ENCODE measurements at regions not wholly inside any gene's neighbourhood (a gene's known extent, or its start where the extent isn't known, plus 50 kb on each side); places are given as distances from the start of the nearest gene placed in this dataset.

GRCh38 chr22:27435844-27436576, 365.5 kb downstream of the MN1 start:
- H3K4me2 ChIP-seq (ENCODE audit: insufficient read depth, low read length, poor library complexity, severe bottlenecking), result no peak overlapping the region
- H3K27ac ChIP-seq (replicated peaks; ENCODE audit: low read length), result peak overlapping the region; percentile 54
- no peak overlapping the region for H3K23ac ChIP-seq (ENCODE audit: low read depth, low read length, poor library complexity)
- no peak overlapping the region for H3K14ac ChIP-seq (ENCODE audit: low read length)
- peak overlapping the region; percentile 42 for H2AK5ac ChIP-seq (ENCODE audit: low read depth, low read length)
- no peak overlapping the region for H3K9ac ChIP-seq (ENCODE audit: low read depth, low read length, poor library complexity)
- peak overlapping the region; percentile 28 for H2BK5ac ChIP-seq (ENCODE audit: low read length)
- no CpG with 5 or more reads among the region's 19 CpGs for WGBS, 2 donors (ENCODE audit: extremely low coverage in 2 of 2, insufficient read length in 2 of 2, insufficient replicate concordance in 1 of 2)
- no peak overlapping the region for H4K91ac ChIP-seq (ENCODE audit: low read depth, low read length, poor library complexity)
- H2BK15ac ChIP-seq (ENCODE audit: low read length), result peak overlapping the region; percentile 45
- H4K8ac ChIP-seq (ENCODE audit: low read depth, low read length), result no peak overlapping the region
- peaks cover 3 to 7% of the 10 kb centered on the region in 2 donors for H3K9me3 ChIP-seq (replicated peaks in 1 of 2; ENCODE audit: control insufficient read depth in 2 of 2, insufficient read depth in 1 of 2, low read depth in 1 of 2, low read length in 2 of 2)
- no peak overlapping the region for H3K4ac ChIP-seq (ENCODE audit: low read length)
- peak; percentile 45 for DNase-seq (ENCODE audit: low spot score)
- no peaks in the 10 kb centered on the region for H3K27me3 ChIP-seq (ENCODE audit: control insufficient read depth in 3 of 3, insufficient read depth in 3 of 3, low read depth in 1 of 3, low read length in 3 of 3)
- H3K36me3 ChIP-seq (replicated peaks in 1 of 2; ENCODE audit: control insufficient read depth in 2 of 2, insufficient read depth in 2 of 2, low read length in 2 of 2), result no peaks in the 10 kb centered on the region
- H3K4me3 ChIP-seq (ENCODE audit: low read length in 2 of 2), result peak overlapping the region in 1 of 2 donors; percentile 27
- no peaks in the 10 kb centered on the region for H3K79me1 ChIP-seq (ENCODE audit: low read depth, low read length)
- peak overlapping the region; percentile 87 for H2BK12ac ChIP-seq (ENCODE audit: low read length)
- peak overlapping the region; percentile 84 for H3K18ac ChIP-seq (ENCODE audit: low read length)
- peaks cover 31 to 54% of the 10 kb centered on the region in 2 donors for H3K4me1 ChIP-seq (ENCODE audit: control insufficient read depth in 2 of 2, insufficient read depth in 1 of 2, low read depth in 1 of 2, low read length in 2 of 2)
- H2AFZ ChIP-seq (ENCODE audit: low read length), result peak overlapping the region; percentile 61
- H2BK120ac ChIP-seq (ENCODE audit: low read depth, low read length), result no peak overlapping the region

- Histone ChIP-seq H3K9me3 (replicated peaks in 1 of 2; ENCODE audit: control insufficient read depth in 2 of 2, insufficient read depth in 1 of 2, low read depth in 1 of 2, low read length in 2 of 2) (peaks cover 3 to 4% of the 10 kb centered on the region in 2 donors), H3K4me3 (ENCODE audit: low read length in 2 of 2) (peak overlapping the region in 1 of 2 donors; percentile 27), H2BK5ac (ENCODE audit: low read length) (no peak overlapping the region), H3K27me3 (ENCODE audit: control insufficient read depth in 3 of 3, insufficient read depth in 3 of 3, low read depth in 1 of 3, low read length in 3 of 3) (no peaks in the 10 kb centered on the region), H2AFZ (ENCODE audit: low read length) (peak overlapping the region; percentile 48), H3K4ac (ENCODE audit: low read length) (no peak overlapping the region), H3K79me1 (ENCODE audit: low read depth, low read length) (no peaks in the 10 kb centered on the region), H3K4me2 (ENCODE audit: insufficient read depth, low read length, poor library complexity, severe bottlenecking) (no peak overlapping the region), H2BK12ac (ENCODE audit: low read length) (peak overlapping the region; percentile 75), H2BK120ac (ENCODE audit: low read depth, low read length) (no peak overlapping the region), H3K14ac (ENCODE audit: low read length) (no peak overlapping the region), H3K4me1 (ENCODE audit: control insufficient read depth in 2 of 2, insufficient read depth in 1 of 2, low read depth in 1 of 2, low read length in 2 of 2) (peaks cover 32 to 57% of the 10 kb centered on the region in 2 donors), H4K91ac (ENCODE audit: low read depth, low read length, poor library complexity) (no peak overlapping the region), H4K8ac (ENCODE audit: low read depth, low read length) (no peak overlapping the region), H2BK15ac (ENCODE audit: low read length) (peak overlapping the region; percentile 45), H3K36me3 (replicated peaks in 1 of 2; ENCODE audit: control insufficient read depth in 2 of 2, insufficient read depth in 2 of 2, low read length in 2 of 2) (no peaks in the 10 kb centered on the region), H3K23ac (ENCODE audit: low read depth, low read length, poor library complexity) (no peak overlapping the region), H2AK5ac (ENCODE audit: low read depth, low read length) (peak overlapping the region; percentile 30), H3K9ac (ENCODE audit: low read depth, low read length, poor library complexity) (no peak overlapping the region), H3K27ac (replicated peaks; ENCODE audit: low read length) (peak overlapping the region; percentile 20), H3K18ac (ENCODE audit: low read length) (peak overlapping the region; percentile 80)
- no CpG with 5 or more reads among the region's 7 CpGs for WGBS, 2 donors (ENCODE audit: extremely low coverage in 2 of 2, insufficient read length in 2 of 2, insufficient replicate concordance in 1 of 2)
- no peak for DNase-seq (ENCODE audit: low spot score)
Measured at GRCh38 chr22:27436591-27436990, 365.0 kb downstream of the MN1 start.

- Histone ChIP-seq H2BK120ac (ENCODE audit: low read depth, low read length) (peak overlapping the region; percentile 8), H3K9ac (ENCODE audit: low read depth, low read length, poor library complexity) (no peak overlapping the region), H2BK12ac (ENCODE audit: low read length) (peak overlapping the region; percentile 36), H4K8ac (ENCODE audit: low read depth, low read length) (no peak overlapping the region), H3K79me1 (ENCODE audit: low read depth, low read length) (no peaks in the 10 kb centered on the region), H3K36me3 (replicated peaks in 1 of 2; ENCODE audit: control insufficient read depth in 2 of 2, insufficient read depth in 2 of 2, low read length in 2 of 2) (no peaks in the 10 kb centered on the region), H4K91ac (ENCODE audit: low read depth, low read length, poor library complexity) (no peak overlapping the region), H3K4ac (ENCODE audit: low read length) (no peak overlapping the region), H3K4me2 (ENCODE audit: insufficient read depth, low read length, poor library complexity, severe bottlenecking) (no peak overlapping the region), H3K4me1 (ENCODE audit: control insufficient read depth in 2 of 2, insufficient read depth in 1 of 2, low read depth in 1 of 2, low read length in 2 of 2) (peaks cover 38 to 66% of the 10 kb centered on the region in 2 donors), H3K27me3 (ENCODE audit: control insufficient read depth in 3 of 3, insufficient read depth in 3 of 3, low read depth in 1 of 3, low read length in 3 of 3) (no peaks in the 10 kb centered on the region), H2AFZ (ENCODE audit: low read length) (no peak overlapping the region), H3K9me3 (replicated peaks in 1 of 2; ENCODE audit: control insufficient read depth in 2 of 2, insufficient read depth in 1 of 2, low read depth in 1 of 2, low read length in 2 of 2) (no peaks in the 10 kb centered on the region), H2BK15ac (ENCODE audit: low read length) (peak overlapping the region; percentile 82), H2BK5ac (ENCODE audit: low read length) (no peak overlapping the region), H3K23ac (ENCODE audit: low read depth, low read length, poor library complexity) (no peak overlapping the region), H3K4me3 (ENCODE audit: low read length in 2 of 2) (no peak overlapping the region), H3K27ac (replicated peaks; ENCODE audit: low read length) (no peak overlapping the region), H3K14ac (ENCODE audit: low read length) (no peak overlapping the region), H2AK5ac (ENCODE audit: low read depth, low read length) (peak overlapping the region; percentile 91), H3K18ac (ENCODE audit: low read length) (peak overlapping the region; percentile 83)
- no CpG with 5 or more reads among the region's 4 CpGs for WGBS, 2 donors (ENCODE audit: extremely low coverage in 2 of 2, insufficient read length in 2 of 2, insufficient replicate concordance in 1 of 2)
- no peak for DNase-seq (ENCODE audit: low spot score)
Measured at GRCh38 chr22:27437570-27437969, 364.0 kb downstream of the MN1 start.

GRCh38 chr22:27438271-27438980, 363.1 kb downstream of the MN1 start:
- H3K14ac ChIP-seq (ENCODE audit: low read length), result no peak overlapping the region
- peak overlapping the region; percentile 63 for H3K27ac ChIP-seq (replicated peaks; ENCODE audit: low read length)
- DNase-seq (ENCODE audit: low spot score), result peak; percentile 54
- H3K4ac ChIP-seq (ENCODE audit: low read length), result no peak overlapping the region
- H3K18ac ChIP-seq (ENCODE audit: low read length), result peak overlapping the region; percentile 83
- H2AK5ac ChIP-seq (ENCODE audit: low read depth, low read length), result peak overlapping the region; percentile 91
- no peaks in the 10 kb centered on the region for H3K9me3 ChIP-seq (replicated peaks in 1 of 2; ENCODE audit: control insufficient read depth in 2 of 2, insufficient read depth in 1 of 2, low read depth in 1 of 2, low read length in 2 of 2)
- peak overlapping the region; percentile 82 for H2BK15ac ChIP-seq (ENCODE audit: low read length)
- no peak overlapping the region for H4K91ac ChIP-seq (ENCODE audit: low read depth, low read length, poor library complexity)
- H2BK12ac ChIP-seq (ENCODE audit: low read length), result peak overlapping the region; percentile 36
- H3K4me2 ChIP-seq (ENCODE audit: insufficient read depth, low read length, poor library complexity, severe bottlenecking), result peak overlapping the region; percentile 20
- peaks cover 42 to 68% of the 10 kb centered on the region in 2 donors for H3K4me1 ChIP-seq (ENCODE audit: control insufficient read depth in 2 of 2, insufficient read depth in 1 of 2, low read depth in 1 of 2, low read length in 2 of 2)
- no peak overlapping the region for H4K8ac ChIP-seq (ENCODE audit: low read depth, low read length)
- no peaks in the 10 kb centered on the region for H3K27me3 ChIP-seq (ENCODE audit: control insufficient read depth in 3 of 3, insufficient read depth in 3 of 3, low read depth in 1 of 3, low read length in 3 of 3)
- no peak overlapping the region for H2BK120ac ChIP-seq (ENCODE audit: low read depth, low read length)
- H3K79me1 ChIP-seq (ENCODE audit: low read depth, low read length), result no peaks in the 10 kb centered on the region
- no peak overlapping the region for H3K9ac ChIP-seq (ENCODE audit: low read depth, low read length, poor library complexity)
- no peak overlapping the region for H2BK5ac ChIP-seq (ENCODE audit: low read length)
- no CpG with 5 or more reads among the region's 22 CpGs for WGBS, 2 donors (ENCODE audit: extremely low coverage in 2 of 2, insufficient read length in 2 of 2, insufficient replicate concordance in 1 of 2)
- H3K23ac ChIP-seq (ENCODE audit: low read depth, low read length, poor library complexity), result no peak overlapping the region
- H3K36me3 ChIP-seq (replicated peaks in 1 of 2; ENCODE audit: control insufficient read depth in 2 of 2, insufficient read depth in 2 of 2, low read length in 2 of 2), result no peaks in the 10 kb centered on the region
- peak overlapping the region; percentile 75 for H2AFZ ChIP-seq (ENCODE audit: low read length)
- H3K4me3 ChIP-seq (ENCODE audit: low read length in 2 of 2), result no peak overlapping the region

Measured in neuronal stem cell (in vitro differentiated cells).